Endothelial cell of umbilical vein (primary cell): ENCODE measurements at regions not wholly inside any gene's neighbourhood (a gene's known extent, or its start where the extent isn't known, plus 50 kb on each side); places are given as distances from the start of the nearest gene placed in this dataset.

Experiments used
- BruUV-seq: library from RNA; stranded (reverse); fragments of 400-500 nt; replicated peaks from 2 replicates; lab custom pipeline; 2021; lab: Mats Ljungman, UMichigan
- CTCF ChIA-PET: fragments of 300-600, 350-600 bp; sonication (Branson Sonifier 250); formaldehyde crosslinking; loops from one replicate; lab custom pipeline; 2021; ENCODE audit warnings: antibody characterized with exemption, inconsistent platforms; lab: Charles Lee
- POLR2A ChIA-PET: fragments of 300-600, 350-600 bp; sonication (Branson Sonifier 250); formaldehyde crosslinking; loops from one replicate; lab custom pipeline; 2021; ENCODE audit warnings: antibody characterized with exemption, inconsistent platforms; lab: Charles Lee
- DNase-seq: peaks from one replicate; pipeline ENCODE4 v3.0.0-alpha.2; 2011; ENCODE audit warnings: low read depth, low spot score
- FAIRE-seq: peaks from 2 replicates; lab custom pipeline; 2011; peaks lifted over from hg19 to GRCh38; lab: Jason Lieb, UNC
- H2AFZ ChIP-seq: 2 replicates; pipeline ENCODE4 v1.6.0; 2012; ENCODE audit warnings: low read depth, low read length, control low read depth, inconsistent platforms
- H3K27ac ChIP-seq: 2 replicates; pipeline ENCODE4 v1.5.1; 2011; ENCODE audit warnings: low read depth, mild to moderate bottlenecking, control low read depth, low read length, moderate library complexity; ENCODE audit not compliant: insufficient read depth
- H3K27me3 ChIP-seq, 2 experiments: 2 replicates each; pipeline versions ENCODE4 v1.6.0 to v1.6.1; 2011; ENCODE audit warnings: low read length in 2 of 2, mixed read lengths in 1 of 2; ENCODE audit not compliant: control insufficient read depth in 2 of 2, insufficient read depth in 2 of 2
- H3K36me3 ChIP-seq, 2 experiments: 2 replicates in 1 of 2; 3 replicates in 1 of 2; pipeline ENCODE4 v1.5.1; 2011; ENCODE audit warnings: low read length in 2 of 2, mild to moderate bottlenecking in 1 of 2, moderate library complexity in 1 of 2; ENCODE audit not compliant: control insufficient read depth in 2 of 2, insufficient read depth in 2 of 2; ENCODE audit errors: extremely low read depth in 1 of 2
- H3K4me1 ChIP-seq: 3 replicates; pipeline ENCODE4 v1.5.1; 2011; ENCODE audit warnings: mild to moderate bottlenecking, low read length; ENCODE audit not compliant: control insufficient read depth, insufficient read depth; ENCODE audit errors: extremely low read depth
- H3K4me2 ChIP-seq: 2 replicates; pipeline ENCODE4 v1.6.1; 2011; ENCODE audit warnings: low read length, control low read depth, mixed read lengths; ENCODE audit not compliant: insufficient read depth
- H3K4me3 ChIP-seq, 3 experiments: fragments of 200-600 bp in 1 of 3; sonication (generic), shearing (Covaris generic) in 1 of 3; replicated peaks in 1 of 3; 2 replicates each; pipeline ENCODE4 v1.5.1; 2011 to 2016; ENCODE audit warnings: control low read depth in 3 of 3, low read length in 3 of 3, mild to moderate bottlenecking in 2 of 3, inconsistent platforms in 1 of 3, low read depth in 1 of 3, moderate library complexity in 1 of 3; ENCODE audit not compliant: insufficient read depth in 1 of 3
- H3K79me2 ChIP-seq: 2 replicates; pipeline ENCODE4 v1.6.0; 2012; ENCODE audit warnings: low read length, inconsistent platforms; ENCODE audit not compliant: control insufficient read depth, insufficient read depth
- H3K9ac ChIP-seq: replicated peaks from 2 replicates; pipeline ENCODE3; 2011; ENCODE audit warnings: low read length, control low read depth; ENCODE audit not compliant: insufficient read depth; ENCODE audit errors: extremely low read depth
- H3K9me1 ChIP-seq: replicated peaks from 3 replicates; pipeline ENCODE4 v1.6.0; 2011; ENCODE audit warnings: mild to moderate bottlenecking, low read length; ENCODE audit not compliant: control insufficient read depth, insufficient read depth; ENCODE audit errors: extremely low read depth
- H3K9me3 ChIP-seq: replicated peaks from 2 replicates; pipeline ENCODE4 v1.5.1; 2012; ENCODE audit warnings: low read length, inconsistent platforms; ENCODE audit not compliant: control insufficient read depth, insufficient read depth
- H4K20me1 ChIP-seq: replicated peaks from 2 replicates; pipeline ENCODE3; 2011; ENCODE audit warnings: mild to moderate bottlenecking, low read length; ENCODE audit not compliant: control insufficient read depth, insufficient read depth; ENCODE audit errors: extremely low read depth
- CTCF ChIP-seq, 2 donors: IDR thresholded peaks; 1 replicate in 1 of 2; 2 replicates in 1 of 2; pipeline ENCODE4 v1.5.1; 2011; ENCODE audit warnings: low read length in 2 of 2, mild to moderate bottlenecking in 2 of 2, moderate library complexity in 2 of 2, control low read depth in 1 of 2, inconsistent platforms in 1 of 2, low read depth in 1 of 2; ENCODE audit not compliant: insufficient read depth in 1 of 2; ENCODE audit errors: extremely low read depth in 1 of 2
- EZH2 ChIP-seq: IDR thresholded peaks from 2 replicates; pipeline ENCODE4 v1.6.1; 2012; ENCODE audit warnings: borderline replicate concordance, low read depth, mild to moderate bottlenecking, moderate library complexity, low read length, inconsistent platforms; ENCODE audit not compliant: severe bottlenecking
- FOS ChIP-seq: IDR thresholded peaks from 2 replicates; pipeline ENCODE4 v1.6.1; 2011; ENCODE audit warnings: mild to moderate bottlenecking, low read length, moderate library complexity, borderline replicate concordance; ENCODE audit not compliant: insufficient read depth
- GATA2 ChIP-seq: IDR thresholded peaks from 2 replicates; pipeline ENCODE4 v1.7.0; 2011; ENCODE audit warnings: low read depth, mild to moderate bottlenecking, moderate library complexity, mixed read lengths, low read length; ENCODE audit not compliant: insufficient read length, insufficient read depth
- JUN ChIP-seq: IDR thresholded peaks from 2 replicates; pipeline ENCODE4 v1.6.1; 2011; ENCODE audit warnings: borderline replicate concordance, low read depth; ENCODE audit not compliant: insufficient read length, insufficient read depth
- MAX ChIP-seq: IDR thresholded peaks from 2 replicates; pipeline ENCODE4 v1.6.1; 2011; ENCODE audit not compliant: insufficient read depth, insufficient read length
- MYC ChIP-seq: IDR thresholded peaks from one replicate; pipeline ENCODE4 v1.6.1; 2011; ENCODE audit warnings: mild to moderate bottlenecking, low read depth, low read length
- POLR2A ChIP-seq: IDR thresholded peaks from 2 replicates; pipeline ENCODE4 v1.6.1; 2012; ENCODE audit warnings: low read depth, mild to moderate bottlenecking, control low read depth, low read length
- POLR2AphosphoS5 ChIP-seq: IDR thresholded peaks from 2 replicates; pipeline ENCODE4 v1.6.1; 2012; ENCODE audit warnings: low read depth, mild to moderate bottlenecking, control low read depth, low read length, moderate library complexity; ENCODE audit not compliant: insufficient read depth
- dilution Hi-C: fragments of 300-500 bp; cut with MboI; formaldehyde crosslinking; loops from one replicate; pipeline ENCODE4 v1.15.0; 2019; ENCODE audit warnings: low sequenced_read_pairs; ENCODE audit not compliant: extremely low pct_ligation_motif_present
- intact Hi-C: fragments of 100-400 bp; cut with micrococcal nuclease; formaldehyde crosslinking; loops from one replicate; pipeline ENCODE4 v1.10.0; 2022

- no peaks in the 10 kb centered on the region for H3K9me3 ChIP-seq
- H3K4me2 ChIP-seq = no peak overlapping the region
- H3K27ac ChIP-seq = no peak overlapping the region
- intact Hi-C loops = no loop called here
- dilution Hi-C loops = no loop called here
- TF ChIP-seq GATA2 (no peak), POLR2A (no peak), MAX (no peak), MYC (no peak), JUN (no peak), EZH2 (no peak), POLR2AphosphoS5 (no peak), CTCF (IDR thresholded peaks at IDR 0.05; ENCODE audit: extremely low read depth in 1 of 2, insufficient read depth in 1 of 2, low read depth in 1 of 2, low read length in 2 of 2) (no peak), FOS (no peak)
- DNase-seq (no peak), FAIRE-seq (no peak)
- POLR2A ChIA-PET = no interaction called here
- H3K9me1 ChIP-seq = no peaks in the 10 kb centered on the region
- no TSS peak for BruUV-seq
- H3K4me3 ChIP-seq = no peak overlapping the region
- H3K79me2 ChIP-seq = no peaks in the 10 kb centered on the region
- CTCF ChIA-PET = no interaction called here
- H3K4me1 ChIP-seq = no peaks in the 10 kb centered on the region
- no peaks in the 10 kb centered on the region for H3K36me3 ChIP-seq
- H3K9ac ChIP-seq = no peak overlapping the region
- no peaks in the 10 kb centered on the region for H3K27me3 ChIP-seq
- no peaks in the 10 kb centered on the region for H4K20me1 ChIP-seq
- no peak overlapping the region for H2AFZ ChIP-seq
Observed at GRCh38 chr1:115454837-115455511, 116.9 kb upstream of the NGF start.
